ENCODE measurements at regions not wholly inside any gene's neighbourhood (a gene's known extent, or its start where the extent isn't known, plus 50 kb on each side); places are given as distances from the start of the nearest gene placed in this dataset.

GRCh38 chr7:36054637-36055036 lies 98.4 kb upstream of the EEPD1 start:
- TF ChIP-seq CTCF (IDR thresholded peaks at IDR 0.05) = no peak

GRCh38 chr7:36055207-36055606 lies 97.8 kb upstream of the EEPD1 start:
- no peak for TF ChIP-seq CTCF (IDR thresholded peaks at IDR 0.05)

GRCh38 chr7:36057323-36057722 lies 95.7 kb upstream of the EEPD1 start:
- no peak for TF ChIP-seq CTCF (IDR thresholded peaks at IDR 0.05)

GRCh38 chr7:36058020-36058592 lies 94.9 kb upstream of the EEPD1 start:
- no peak for TF ChIP-seq CTCF (IDR thresholded peaks at IDR 0.05)

GRCh38 chr7:36062154-36062815 lies 90.8 kb upstream of the EEPD1 start:
- TF ChIP-seq CTCF (IDR thresholded peaks at IDR 0.05) = no peak

GRCh38 chr7:36064676-36065075 lies 88.4 kb upstream of the EEPD1 start:
- no peak for TF ChIP-seq CTCF (IDR thresholded peaks at IDR 0.05)

GRCh38 chr7:36066343-36066664 lies 86.8 kb upstream of the EEPD1 start:
- TF ChIP-seq CTCF (IDR thresholded peaks at IDR 0.05) = no peak

- no peak for TF ChIP-seq CTCF (IDR thresholded peaks at IDR 0.05)
Measured at GRCh38 chr7:36070230-36070629, 82.8 kb upstream of the EEPD1 start.

All from LNCAP (cell line).